ENCODE measurements at regions not wholly inside any gene's neighbourhood (a gene's known extent, or its start where the extent isn't known, plus 50 kb on each side); places are given as distances from the start of the nearest gene placed in this dataset.

GRCh38 chr18:10053861-10054260 is 140.0 kb downstream of the VAPA start:
- TF ChIP-seq CTCF (conservative IDR thresholded peaks at IDR 0.05; ENCODE audit: low read depth in 2 of 2), result no peak
- no peak for TF ChIP-seq EZH2 (IDR thresholded peaks at IDR 0.05; ENCODE audit: low read depth, unreplicated experiment)
- TF ChIP-seq EZH2phosphoT487 (IDR thresholded peaks at IDR 0.05; ENCODE audit: unreplicated experiment), result no peak
- TF ChIP-seq JUNB (IDR thresholded peaks at IDR 0.05; ENCODE audit: unreplicated experiment), result no peak
- no peak for TF ChIP-seq POLR2AphosphoS5 (IDR thresholded peaks at IDR 0.05; ENCODE audit: low read depth)
- TF ChIP-seq ETS1 (IDR thresholded peaks at IDR 0.05), result no peak
- no peak for TF ChIP-seq REST (IDR thresholded peaks at IDR 0.05; ENCODE audit: unreplicated experiment)
- TF ChIP-seq NANOG (IDR thresholded peaks at IDR 0.05; ENCODE audit: borderline replicate concordance), result no peak
